IMR-90 (cell line): ENCODE measurements at regions not wholly inside any gene's neighbourhood (a gene's known extent, or its start where the extent isn't known, plus 50 kb on each side); places are given as distances from the start of the nearest gene placed in this dataset.

ENCODE experiments used
- ATAC-seq: fragments of 200-7000 bp; cut with Tn5 transposase; 2 replicates; pipeline ENCODE4 v1.9.1; 2020; ENCODE audit warnings: low read depth, mild to moderate bottlenecking, moderate library complexity
- BruUV-seq: library from RNA; stranded (reverse); fragments of 400-500 nt; replicated peaks from 2 replicates; lab custom pipeline; 2021; lab: Mats Ljungman, UMichigan
- CTCF ChIA-PET: fragments of 300-600 bp; formaldehyde crosslinking; extraction: SDS; loops from one replicate; lab custom pipeline; 2021; ENCODE audit warnings: antibody characterized with exemption; lab: Yijun Ruan, JAX
- POLR2A ChIA-PET: fragments of 300-600 bp; sonication (Branson Sonifier 250); formaldehyde crosslinking; loops from one replicate; lab custom pipeline; 2022; ENCODE audit warnings: antibody characterized with exemption; ENCODE audit not compliant: unreplicated experiment; lab: Charles Lee
- DNase-seq: peaks from one replicate; pipeline ENCODE4 v3.0.0; 2013
- H2AFZ ChIP-seq: replicated peaks from 2 replicates; pipeline ENCODE3; 2013; ENCODE audit warnings: low read length, mild to moderate bottlenecking; ENCODE audit not compliant: poor library complexity
- H2AK5ac ChIP-seq: 2 replicates; pipeline ENCODE4 v1.6.1; 2013; ENCODE audit warnings: low read depth, low read length, inconsistent platforms
- H2AK9ac ChIP-seq: replicated peaks from 2 replicates; pipeline ENCODE3; 2013; ENCODE audit warnings: mild to moderate bottlenecking, low read depth, low read length, moderate library complexity; ENCODE audit not compliant: poor library complexity
- H2BK120ac ChIP-seq: 2 replicates; pipeline ENCODE4 v1.6.1; 2013; ENCODE audit warnings: low read depth, low read length, inconsistent platforms
- H2BK15ac ChIP-seq: 3 replicates; pipeline ENCODE4 v1.6.1; 2013; ENCODE audit warnings: low read depth, low read length, inconsistent platforms
- H2BK20ac ChIP-seq: 2 replicates; pipeline ENCODE4 v1.6.1; 2013; ENCODE audit warnings: low read depth, mild to moderate bottlenecking, inconsistent platforms, low read length, moderate library complexity
- H2BK5ac ChIP-seq: 2 replicates; pipeline ENCODE4 v1.6.1; 2013; ENCODE audit warnings: mild to moderate bottlenecking, low read depth, low read length, inconsistent platforms; ENCODE audit not compliant: poor library complexity, severe bottlenecking
- H3K14ac ChIP-seq: replicated peaks from 2 replicates; pipeline ENCODE4 v1.6.1; 2013; ENCODE audit warnings: low read depth, low read length, inconsistent platforms
- H3K18ac ChIP-seq: 2 replicates; pipeline ENCODE4 v1.6.1; 2013; ENCODE audit warnings: low read depth, low read length, control low read depth
- H3K23ac ChIP-seq: 2 replicates; pipeline ENCODE4 v1.6.1; 2013; ENCODE audit warnings: low read depth, low read length, inconsistent platforms
- H3K27ac ChIP-seq: 2 replicates; pipeline ENCODE4 v1.5.1; 2013; ENCODE audit warnings: mild to moderate bottlenecking, control low read depth, low read length; ENCODE audit not compliant: insufficient read depth
- H3K27me3 ChIP-seq: 2 replicates; pipeline ENCODE4 v1.6.1; 2013; ENCODE audit warnings: low read length; ENCODE audit not compliant: control insufficient read depth, insufficient read depth
- H3K36me3 ChIP-seq: 2 replicates; pipeline ENCODE4 v1.6.1; 2013; ENCODE audit warnings: low read length, mixed read lengths; ENCODE audit not compliant: control insufficient read depth, insufficient read depth
- H3K4ac ChIP-seq: 2 replicates; pipeline ENCODE4 v1.6.1; 2013; ENCODE audit warnings: low read depth, low read length, inconsistent platforms
- H3K4me1 ChIP-seq: 2 replicates; pipeline ENCODE4 v1.6.1; 2013; ENCODE audit warnings: low read length, mixed read lengths; ENCODE audit not compliant: control insufficient read depth, insufficient read depth
- H3K4me2 ChIP-seq: 2 replicates; pipeline ENCODE4 v1.6.1; 2013; ENCODE audit warnings: low read depth, mild to moderate bottlenecking, control low read depth, low read length, moderate library complexity
- H3K4me3 ChIP-seq: 2 replicates; pipeline ENCODE4 v1.5.1; 2013; ENCODE audit warnings: low read depth, mild to moderate bottlenecking, control low read depth, low read length, moderate library complexity; ENCODE audit not compliant: insufficient read depth
- H3K56ac ChIP-seq: 2 replicates; pipeline ENCODE4 v1.6.1; 2013; ENCODE audit warnings: low read length, inconsistent platforms; ENCODE audit not compliant: insufficient read depth; ENCODE audit errors: extremely low read depth
- H3K79me1 ChIP-seq, 2 experiments: 2 replicates each; pipeline ENCODE4 v1.6.1; 2013; ENCODE audit warnings: low read length in 2 of 2, inconsistent platforms in 1 of 2, low read depth in 1 of 2
- H3K9ac ChIP-seq: 2 replicates; pipeline ENCODE4 v1.6.1; 2013; ENCODE audit warnings: low read depth, low read length, control low read depth
- H3K9me1 ChIP-seq: 2 replicates; pipeline ENCODE4 v1.6.1; 2013; ENCODE audit warnings: low read length, inconsistent platforms; ENCODE audit not compliant: insufficient read depth
- H3K9me3 ChIP-seq: 2 replicates; pipeline ENCODE4 v1.6.1; 2013; ENCODE audit warnings: low read length; ENCODE audit not compliant: control insufficient read depth, insufficient read depth
- H4K20me1 ChIP-seq: 2 replicates; pipeline ENCODE4 v1.6.1; 2013; ENCODE audit warnings: low read length, inconsistent platforms; ENCODE audit not compliant: insufficient read depth
- H4K5ac ChIP-seq: 2 replicates; pipeline ENCODE4 v1.6.1; 2013; ENCODE audit warnings: mild to moderate bottlenecking, low read depth, low read length, control low read depth
- H4K8ac ChIP-seq, 2 experiments: 2 replicates each; pipeline ENCODE4 v1.6.1; 2013; ENCODE audit warnings: low read depth in 2 of 2, low read length in 2 of 2, control low read depth in 1 of 2, inconsistent platforms in 1 of 2
- H4K91ac ChIP-seq: 2 replicates; pipeline ENCODE4 v1.6.1; 2013; ENCODE audit warnings: low read depth, low read length, inconsistent platforms; ENCODE audit not compliant: insufficient read depth
- BHLHE40 ChIP-seq: fragments of 150-350 bp; IDR thresholded peaks from 2 replicates; pipeline ENCODE4 v1.6.1; 2016; ENCODE audit warnings: mild to moderate bottlenecking, low read depth, low read length
- WGBS, 2 experiments: methylation state at CpG; one replicate each; pipeline versions ENCODE4 v1.1.5 to v1.1.7; 2013; ENCODE audit warnings: missing lambda C conversion rate in 2 of 2; ENCODE audit not compliant: insufficient read length in 1 of 2; ENCODE audit errors: extremely low coverage in 2 of 2; 5-methylcytosine and 5-hydroxymethylcytosine counted together
- dilution Hi-C: fragments of 300-500 bp; cut with HindIII; formaldehyde crosslinking; loops from one replicate; pipeline ENCODE4 v1.14.3; 2018; ENCODE audit warnings: low sequenced_read_pairs; ENCODE audit not compliant: unreplicated experiment
- in situ Hi-C: fragments of 300-500 bp; cut with MboI; formaldehyde crosslinking; loops from 3 replicates; pipeline ENCODE4 v1.14.3; 2019; ENCODE audit warnings: low sequenced_read_pairs, inconsistent platforms, mixed read lengths
- intact Hi-C: fragments of 100-400 bp; cut with micrococcal nuclease; formaldehyde crosslinking; loops from 2 replicates; pipeline ENCODE4 v1.10.0; 2022

GRCh38 chr5:163661360-163661759 lies 155.9 kb downstream of the MAT2B start:
- Histone ChIP-seq H2BK15ac (no peak overlapping the region), H3K36me3 (no peaks in the 10 kb centered on the region), H2BK20ac (no peak overlapping the region), H3K9ac (no peak overlapping the region), H3K23ac (no peak overlapping the region), H3K4me3 (no peak overlapping the region), H3K79me1 (no peaks in the 10 kb centered on the region), H3K4me1 (peaks cover 2% of the 10 kb centered on the region; the same call in 1 of the 2 replicates), H4K91ac (no peak overlapping the region), H3K56ac (no peak overlapping the region), H2BK120ac (no peak overlapping the region), H2BK5ac (no peak overlapping the region), H3K9me3 (no peaks in the 10 kb centered on the region), H2AFZ (no peak overlapping the region), H3K4ac (no peak overlapping the region), H4K8ac (no peak overlapping the region), H4K5ac (no peak overlapping the region), H4K20me1 (no peaks in the 10 kb centered on the region), H3K27me3 (no peaks in the 10 kb centered on the region), H3K27ac (no peak overlapping the region), H3K4me2 (no peak overlapping the region), H3K9me1 (no peaks in the 10 kb centered on the region), H2AK9ac (no peak overlapping the region), H3K14ac (no peak overlapping the region), H3K18ac (no peak overlapping the region), H2AK5ac (no peak overlapping the region)
- no peak for ATAC-seq
- BruUV-seq, result no TSS peak
- no CpG with 5 or more reads among the region's 1 CpG for WGBS, 2 experiments
- in situ Hi-C loops, result no loop called here
- intact Hi-C loops, result no loop called here
- no peak for TF ChIP-seq BHLHE40
- ChIA-PET POLR2A (no interaction called here), CTCF (no interaction called here)
- dilution Hi-C loops, result no loop called here
- DNase-seq, result no peak
